Keratinocyte (primary cell): ENCODE measurements at regions not wholly inside any gene's neighbourhood (a gene's known extent, or its start where the extent isn't known, plus 50 kb on each side); places are given as distances from the start of the nearest gene placed in this dataset.

Source experiments
- EZH2 ChIP-seq: IDR thresholded peaks from one replicate; pipeline ENCODE4 v1.6.1; 2012; ENCODE audit warnings: inconsistent platforms, mild to moderate bottlenecking, low read length, moderate library complexity
- TF ChIP-seq, protein P1 (sequence below), 3 experiments: IDR thresholded peaks in 1 of 3; conservative IDR thresholded peaks in 1 of 3; optimal IDR thresholded peaks in 1 of 3; 2 replicates in 2 of 3; 3 replicates in 1 of 3; pipeline versions ENCODE3 to v1.5.1; 2011; ENCODE audit warnings: low read length in 3 of 3, mild to moderate bottlenecking in 3 of 3, moderate library complexity in 2 of 3, control low read depth in 1 of 3, inconsistent platforms in 1 of 3; ENCODE audit not compliant: insufficient read depth in 2 of 3; ENCODE audit errors: extremely low read depth in 1 of 3

DNA sequence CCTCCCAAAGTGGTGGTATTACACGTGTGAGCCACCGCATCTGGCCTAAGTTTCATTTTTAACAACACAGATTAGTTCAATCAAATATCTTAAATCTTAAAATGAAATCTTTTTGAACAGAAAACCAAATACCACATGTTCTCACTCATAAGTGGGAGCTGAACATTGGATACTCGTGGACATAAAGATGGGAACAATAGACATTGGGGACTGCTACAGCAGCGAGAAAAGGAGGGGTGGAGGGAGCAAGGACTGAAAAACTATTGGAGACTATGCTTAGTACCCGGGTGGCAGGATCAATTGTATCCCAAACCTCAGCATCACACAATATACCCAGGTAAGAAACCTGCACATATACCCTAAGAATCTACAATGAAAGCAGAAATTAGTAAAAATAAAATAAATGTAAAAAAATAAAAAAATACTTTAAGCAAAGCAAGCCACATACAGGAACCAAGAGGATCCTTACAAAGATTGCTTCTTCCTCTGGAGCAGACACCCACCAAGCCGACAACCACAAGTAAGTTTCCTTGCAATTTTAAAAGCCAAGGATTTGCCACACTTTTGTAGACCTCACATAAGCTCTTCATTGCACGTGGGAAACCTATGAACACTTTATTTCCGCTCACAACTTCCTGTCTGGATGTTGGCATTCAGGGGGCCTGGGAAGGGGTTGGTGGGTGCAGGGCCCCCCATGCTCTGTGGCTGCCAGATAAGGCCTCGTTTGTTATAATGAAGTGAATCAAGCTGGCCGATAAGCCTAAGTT lies 147.9 kb downstream of the MYCN start:
- TF ChIP-seq, protein P1, sequence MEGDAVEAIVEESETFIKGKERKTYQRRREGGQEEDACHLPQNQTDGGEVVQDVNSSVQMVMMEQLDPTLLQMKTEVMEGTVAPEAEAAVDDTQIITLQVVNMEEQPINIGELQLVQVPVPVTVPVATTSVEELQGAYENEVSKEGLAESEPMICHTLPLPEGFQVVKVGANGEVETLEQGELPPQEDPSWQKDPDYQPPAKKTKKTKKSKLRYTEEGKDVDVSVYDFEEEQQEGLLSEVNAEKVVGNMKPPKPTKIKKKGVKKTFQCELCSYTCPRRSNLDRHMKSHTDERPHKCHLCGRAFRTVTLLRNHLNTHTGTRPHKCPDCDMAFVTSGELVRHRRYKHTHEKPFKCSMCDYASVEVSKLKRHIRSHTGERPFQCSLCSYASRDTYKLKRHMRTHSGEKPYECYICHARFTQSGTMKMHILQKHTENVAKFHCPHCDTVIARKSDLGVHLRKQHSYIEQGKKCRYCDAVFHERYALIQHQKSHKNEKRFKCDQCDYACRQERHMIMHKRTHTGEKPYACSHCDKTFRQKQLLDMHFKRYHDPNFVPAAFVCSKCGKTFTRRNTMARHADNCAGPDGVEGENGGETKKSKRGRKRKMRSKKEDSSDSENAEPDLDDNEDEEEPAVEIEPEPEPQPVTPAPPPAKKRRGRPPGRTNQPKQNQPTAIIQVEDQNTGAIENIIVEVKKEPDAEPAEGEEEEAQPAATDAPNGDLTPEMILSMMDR (optimal IDR thresholded peaks at IDR 0.05 in 1 of 3, IDR thresholded peaks at IDR 0.05 in 1 of 3, conservative IDR thresholded peaks at IDR 0.05 in 1 of 3; ENCODE audit: extremely low read depth in 1 of 3, insufficient read depth in 2 of 3, low read length in 3 of 3), result no peak
- no peak for TF ChIP-seq EZH2
